HG03139 (cell line): ENCODE measurements at regions not wholly inside any gene's neighbourhood (a gene's known extent, or its start where the extent isn't known, plus 50 kb on each side); places are given as distances from the start of the nearest gene placed in this dataset.

ENCODE experiments used
- ATAC-seq: cut with Tn5 transposase; IDR thresholded peaks from one replicate; pipeline ENCODE4 v1.9.1; 2021; ENCODE audit not compliant: unreplicated experiment

- ATAC-seq = no peak
These were observed 289.7 kb upstream of the ZFHX3 start for GRCh38 chr16:73337373-73338296.

GRCh38 chr16:73329358-73330286, 281.7 kb upstream of the ZFHX3 start:
- no peak for ATAC-seq

DNA sequence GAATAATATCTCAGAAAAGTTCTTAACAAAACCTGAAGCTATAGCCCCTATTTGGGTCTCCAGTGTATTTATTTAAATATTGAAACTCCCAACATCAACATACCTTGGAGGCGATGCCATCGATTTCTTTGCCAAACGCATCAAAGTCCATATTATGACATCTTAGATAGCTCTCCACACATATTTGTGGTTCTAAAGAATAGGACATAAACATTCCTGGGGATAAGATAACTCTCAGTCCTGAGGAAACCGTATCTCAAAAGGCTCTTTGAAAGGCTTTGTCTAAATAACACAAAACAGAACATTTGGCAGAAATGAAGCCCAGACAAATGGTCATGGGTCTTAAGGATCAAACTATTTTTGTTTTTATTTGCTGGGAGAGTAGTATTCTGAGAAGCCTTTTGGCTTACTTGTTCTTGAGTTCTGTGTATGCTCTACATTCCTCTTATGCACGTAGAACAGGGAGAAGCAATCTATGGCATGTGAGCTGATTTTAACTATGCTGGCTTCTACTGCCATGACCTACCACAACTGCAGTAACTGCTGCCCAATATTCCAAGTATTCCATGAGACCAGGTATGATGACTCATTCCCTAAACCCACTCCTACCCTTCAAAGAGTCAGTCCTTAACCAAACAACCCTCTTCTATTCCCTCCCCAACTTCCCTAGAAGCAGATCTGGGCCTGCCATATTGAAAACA, 279.0 kb upstream of the ZFHX3 start:
- no peak for ATAC-seq

- no peak for ATAC-seq
These were observed 278.3 kb upstream of the ZFHX3 start for GRCh38 chr16:73326221-73326620.

- no peak for ATAC-seq
These were observed 276.0 kb upstream of the ZFHX3 start for GRCh38 chr16:73323880-73324279.

GRCh38 chr16:73322856-73323255, 274.9 kb upstream of the ZFHX3 start:
- no peak for ATAC-seq

- ATAC-seq = no peak
These were observed 273.9 kb upstream of the ZFHX3 start for GRCh38 chr16:73321853-73322252.

- no peak for ATAC-seq
These were observed 271.8 kb upstream of the ZFHX3 start for GRCh38 chr16:73319737-73320136.

DNA sequence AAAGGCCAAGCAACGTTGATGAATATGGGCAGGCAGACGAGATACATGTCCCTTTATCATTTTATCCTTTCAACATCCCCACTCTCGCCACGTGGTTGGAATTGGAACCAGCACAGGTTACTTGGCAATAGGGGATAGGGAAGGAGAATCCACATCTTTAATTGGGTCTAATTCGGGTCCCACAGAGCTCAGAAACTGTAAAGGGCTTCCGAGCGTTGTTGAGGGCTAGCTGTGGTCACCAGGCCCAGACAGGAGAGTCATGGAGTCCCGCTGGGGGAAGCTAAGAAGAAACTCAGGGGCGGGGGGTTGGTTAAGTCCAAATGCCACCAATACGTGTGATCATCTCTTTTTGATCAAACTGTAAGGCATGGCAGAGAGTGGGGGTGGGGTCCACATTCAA, 271.3 kb upstream of the ZFHX3 start:
- no peak for ATAC-seq

DNA sequence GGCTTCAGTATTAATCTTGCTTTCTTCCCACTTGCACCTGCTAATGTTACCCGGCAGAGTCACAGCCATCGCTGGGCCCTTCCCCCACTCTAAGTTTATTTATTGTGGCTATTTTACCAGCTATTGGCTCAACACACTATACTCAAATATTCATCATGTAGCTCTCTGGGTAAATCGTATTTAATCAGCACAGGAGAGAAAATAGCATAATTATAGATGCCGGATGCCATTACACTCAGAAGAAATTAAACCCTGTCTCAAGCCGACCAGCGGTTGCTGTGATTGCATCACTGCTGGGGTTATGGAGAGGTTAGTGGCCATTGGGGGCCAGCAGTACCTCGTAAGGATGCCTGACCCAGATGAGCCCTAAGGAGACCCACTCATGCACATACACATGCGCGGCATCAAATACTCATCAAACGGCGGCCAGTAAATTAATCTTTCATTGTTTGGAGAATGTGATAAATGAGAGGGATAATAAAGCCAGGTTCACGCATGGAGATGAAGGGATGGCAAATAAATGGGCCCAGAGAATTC, 269.5 kb upstream of the ZFHX3 start:
- no peak for ATAC-seq

DNA sequence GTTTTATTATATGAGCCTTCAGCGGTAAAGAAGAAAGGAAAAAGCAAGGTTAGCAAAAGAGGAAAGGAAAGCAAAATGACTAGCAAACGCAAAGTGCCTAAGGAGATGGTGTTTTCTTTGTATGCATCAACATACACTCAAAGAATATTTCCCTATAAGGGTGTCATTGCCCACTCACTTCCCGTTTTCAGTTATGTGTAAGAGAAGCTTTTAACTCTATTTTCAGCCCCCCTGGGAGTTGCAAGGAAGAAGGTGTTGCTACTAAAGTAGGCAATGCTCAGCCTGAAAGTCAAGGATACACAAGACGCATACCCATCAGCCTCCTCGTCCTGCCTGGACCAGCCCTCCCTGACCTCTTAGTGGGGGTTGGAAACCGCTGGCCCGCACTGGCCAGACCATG, 267.7 kb upstream of the ZFHX3 start:
- peak; percentile 81 for ATAC-seq

- ATAC-seq = no peak
These were observed 266.0 kb upstream of the ZFHX3 start for GRCh38 chr16:73313950-73314349.

DNA sequence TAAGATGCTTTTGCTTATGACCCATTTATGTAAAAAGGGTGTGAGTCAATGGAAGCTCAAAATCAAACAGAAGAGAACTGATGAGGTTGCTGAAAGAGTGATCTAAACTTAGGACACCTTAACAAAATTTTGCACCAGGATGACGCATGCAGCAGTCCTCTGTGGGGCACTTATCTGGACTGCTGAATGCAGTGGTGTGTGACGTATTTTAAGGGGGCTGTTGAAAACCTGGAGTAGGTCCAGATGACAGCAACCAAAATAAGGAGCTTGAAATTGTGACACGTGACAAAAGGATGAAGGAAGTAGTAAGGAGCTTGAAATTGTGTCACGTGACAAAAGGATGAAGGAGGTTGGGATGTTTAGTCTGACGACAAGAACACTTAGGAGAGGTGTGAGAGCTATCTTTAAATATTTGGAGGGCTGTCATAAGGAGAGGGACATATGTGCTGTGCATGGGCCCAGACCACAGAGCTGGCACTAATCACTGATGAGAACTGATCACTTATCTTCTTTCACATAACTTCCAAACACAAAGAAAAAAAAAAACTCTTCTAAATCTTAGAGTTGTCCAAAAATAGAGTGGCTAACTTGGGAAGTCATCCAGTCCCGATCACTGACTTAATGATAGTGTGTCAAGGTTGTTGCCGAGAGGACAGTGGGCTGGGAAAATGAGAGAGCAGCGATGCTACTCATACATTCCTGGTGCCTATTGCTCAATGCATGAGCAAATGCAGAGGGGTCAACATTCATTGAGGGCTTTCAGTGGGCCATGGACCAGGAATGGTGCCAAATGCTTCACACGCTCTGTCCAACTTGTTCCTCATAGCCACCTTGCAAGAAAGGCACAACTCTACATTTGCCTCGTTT, 264.2 kb upstream of the ZFHX3 start:
- no peak for ATAC-seq

GRCh38 chr16:73308771-73309170, 260.8 kb upstream of the ZFHX3 start:
- ATAC-seq = no peak

DNA sequence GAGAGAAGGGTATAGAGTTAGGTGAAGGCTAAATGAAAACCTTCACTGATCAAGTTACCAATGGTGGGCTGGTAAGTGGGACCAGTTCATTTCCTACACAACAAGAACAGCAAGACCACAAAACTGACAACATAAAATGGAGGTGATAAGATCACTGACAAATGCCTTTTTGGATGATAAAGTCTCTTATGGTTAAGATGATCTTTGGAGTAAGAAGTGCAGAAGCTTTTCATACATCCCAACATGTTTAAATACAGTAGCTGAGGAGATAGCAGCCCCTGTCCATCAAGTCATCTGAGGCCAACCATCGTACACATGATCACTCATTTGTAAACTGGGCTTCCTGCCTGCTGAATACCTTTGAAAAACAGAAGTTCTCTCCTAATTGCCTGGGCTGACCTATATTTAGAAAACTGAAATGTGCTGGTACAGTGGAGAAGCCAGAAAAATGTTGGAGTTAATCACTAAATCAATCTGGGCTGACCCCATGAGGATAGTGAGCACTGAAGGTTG, 259.0 kb upstream of the ZFHX3 start:
- no peak for ATAC-seq

- no peak for ATAC-seq
These were observed 256.3 kb upstream of the ZFHX3 start for GRCh38 chr16:73304008-73304774.

DNA sequence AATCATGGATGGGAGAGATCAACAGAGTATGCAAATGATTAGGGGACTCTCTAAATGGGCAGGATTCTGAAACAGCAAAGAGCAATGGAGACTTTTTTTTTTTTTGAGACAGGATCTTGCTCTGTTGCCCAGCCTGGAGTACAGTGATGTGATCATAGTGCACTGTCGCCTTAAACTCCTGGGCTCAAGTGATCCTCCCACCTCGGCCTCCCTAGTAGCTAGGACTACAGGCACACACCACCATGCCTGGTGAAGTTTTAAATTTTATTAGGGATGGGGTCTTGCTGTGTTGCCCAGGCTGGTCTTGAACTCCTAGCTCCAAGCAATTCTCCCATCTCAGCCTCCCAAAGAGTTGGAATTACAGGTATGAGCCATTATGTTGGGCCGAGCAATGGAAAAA, 255.0 kb upstream of the ZFHX3 start:
- ATAC-seq = no peak

- no peak for ATAC-seq
These were observed 254.1 kb upstream of the ZFHX3 start for GRCh38 chr16:73301984-73302383.

- ATAC-seq = no peak
These were observed 251.4 kb upstream of the ZFHX3 start for GRCh38 chr16:73299346-73299745.
